NT2/D1 (cell line): ENCODE measurements at regions not wholly inside any gene's neighbourhood (a gene's known extent, or its start where the extent isn't known, plus 50 kb on each side); places are given as distances from the start of the nearest gene placed in this dataset.
"Not testable (repeated sequence)": the region's sequence is repeated elsewhere in the genome, so short reads cannot be mapped to it uniquely, and the experiment has no call there.

Experiments used
- DNase-seq: peaks from one replicate; pipeline ENCODE4 v3.0.0-alpha.2; 2011; ENCODE audit warnings: low read depth, low spot score
- H3K27me3 ChIP-seq: 2 replicates; pipeline ENCODE4 v1.6.0; 2011; ENCODE audit warnings: mild to moderate bottlenecking; ENCODE audit not compliant: insufficient read length, insufficient read depth
- H3K36me3 ChIP-seq: 2 replicates; pipeline ENCODE4 v1.6.1; 2011; ENCODE audit warnings: mild to moderate bottlenecking, low read length, mixed read lengths; ENCODE audit not compliant: insufficient read depth, insufficient read length
- H3K4me1 ChIP-seq: 2 replicates; pipeline ENCODE4 v1.5.1; 2011; ENCODE audit not compliant: insufficient read depth, insufficient read length
- H3K4me3 ChIP-seq: 2 replicates; pipeline ENCODE4 v1.5.1; 2011; ENCODE audit warnings: low read depth; ENCODE audit not compliant: insufficient read length
- H3K9ac ChIP-seq: 2 replicates; pipeline ENCODE4 v1.6.0; 2011; ENCODE audit warnings: low read depth; ENCODE audit not compliant: insufficient read length
- H3K9me3 ChIP-seq: 2 replicates; pipeline ENCODE4 v1.5.1; 2011; ENCODE audit warnings: mild to moderate bottlenecking, low read length; ENCODE audit not compliant: insufficient read depth
- SUZ12 ChIP-seq: IDR thresholded peaks from 2 replicates; pipeline ENCODE4 v1.6.1; 2011; ENCODE audit not compliant: insufficient read length, insufficient read depth; ENCODE audit errors: extremely low read depth
- YY1 ChIP-seq: IDR thresholded peaks from 2 replicates; pipeline ENCODE4 v1.6.1; 2011; ENCODE audit not compliant: insufficient read length, insufficient read depth
- ZNF274 ChIP-seq: IDR thresholded peaks from 2 replicates; pipeline ENCODE4 v1.6.1; 2011; ENCODE audit warnings: mild to moderate bottlenecking, low read depth, low read length

DNA sequence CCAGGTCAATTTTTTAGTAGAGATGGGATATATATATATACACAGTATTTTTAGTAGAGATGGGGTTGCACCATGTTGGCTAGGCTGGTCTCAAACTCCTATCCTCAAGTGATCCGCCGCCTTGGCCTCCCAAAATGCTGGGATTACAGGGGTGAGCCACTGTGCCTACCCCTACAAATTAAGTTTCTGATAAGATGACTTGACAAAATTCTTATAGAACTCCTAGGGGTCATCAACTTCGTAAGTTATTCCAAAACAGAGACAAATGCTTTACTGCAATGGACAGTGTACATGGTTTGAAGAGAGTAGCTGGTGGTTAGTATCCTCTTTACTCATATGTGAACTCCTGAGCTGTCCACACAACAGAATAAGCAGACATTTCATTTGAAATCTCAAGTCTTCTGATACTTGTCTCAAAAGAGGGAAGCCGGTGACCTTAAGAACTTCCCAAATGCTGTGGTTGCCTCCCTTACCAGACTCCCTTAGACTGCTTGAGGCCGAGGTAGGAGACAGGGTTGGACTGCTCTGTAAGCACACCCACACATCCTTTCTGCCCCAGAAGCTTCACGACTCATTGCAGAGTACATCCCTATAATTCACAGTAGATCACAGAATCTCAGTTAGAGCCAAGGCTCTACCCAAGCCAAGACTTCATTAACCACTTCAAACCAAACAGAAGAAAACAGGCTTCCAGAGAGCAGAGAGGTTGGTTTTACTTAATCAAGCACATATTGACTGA, 244.1 kb upstream of the IRF2BP2 start:
- no peaks in the 10 kb centered on the region for H3K27me3 ChIP-seq
- H3K9ac ChIP-seq: no peak overlapping the region
- H3K9me3 ChIP-seq: peaks cover 18% of the 10 kb centered on the region; the same call in 1 of the 2 replicates
- DNase-seq: no peak
- H3K4me1 ChIP-seq: peaks cover 15% of the 10 kb centered on the region
- no peak overlapping the region for H3K4me3 ChIP-seq
- H3K36me3 ChIP-seq: no peaks in the 10 kb centered on the region
- TF ChIP-seq YY1 (no peak), SUZ12 (no peak)

GRCh38 chr1:234852659-234853058, 242.7 kb upstream of the IRF2BP2 start:
- TF ChIP-seq SUZ12 (no peak), YY1 (no peak)
- H3K4me1 ChIP-seq: peaks cover 15% of the 10 kb centered on the region
- DNase-seq: no peak
- H3K9ac ChIP-seq: no peak overlapping the region
- no peaks in the 10 kb centered on the region for H3K36me3 ChIP-seq
- no peaks in the 10 kb centered on the region for H3K27me3 ChIP-seq
- no peak overlapping the region for H3K4me3 ChIP-seq
- H3K9me3 ChIP-seq: peaks cover 18% of the 10 kb centered on the region; the same call in 1 of the 2 replicates

DNA sequence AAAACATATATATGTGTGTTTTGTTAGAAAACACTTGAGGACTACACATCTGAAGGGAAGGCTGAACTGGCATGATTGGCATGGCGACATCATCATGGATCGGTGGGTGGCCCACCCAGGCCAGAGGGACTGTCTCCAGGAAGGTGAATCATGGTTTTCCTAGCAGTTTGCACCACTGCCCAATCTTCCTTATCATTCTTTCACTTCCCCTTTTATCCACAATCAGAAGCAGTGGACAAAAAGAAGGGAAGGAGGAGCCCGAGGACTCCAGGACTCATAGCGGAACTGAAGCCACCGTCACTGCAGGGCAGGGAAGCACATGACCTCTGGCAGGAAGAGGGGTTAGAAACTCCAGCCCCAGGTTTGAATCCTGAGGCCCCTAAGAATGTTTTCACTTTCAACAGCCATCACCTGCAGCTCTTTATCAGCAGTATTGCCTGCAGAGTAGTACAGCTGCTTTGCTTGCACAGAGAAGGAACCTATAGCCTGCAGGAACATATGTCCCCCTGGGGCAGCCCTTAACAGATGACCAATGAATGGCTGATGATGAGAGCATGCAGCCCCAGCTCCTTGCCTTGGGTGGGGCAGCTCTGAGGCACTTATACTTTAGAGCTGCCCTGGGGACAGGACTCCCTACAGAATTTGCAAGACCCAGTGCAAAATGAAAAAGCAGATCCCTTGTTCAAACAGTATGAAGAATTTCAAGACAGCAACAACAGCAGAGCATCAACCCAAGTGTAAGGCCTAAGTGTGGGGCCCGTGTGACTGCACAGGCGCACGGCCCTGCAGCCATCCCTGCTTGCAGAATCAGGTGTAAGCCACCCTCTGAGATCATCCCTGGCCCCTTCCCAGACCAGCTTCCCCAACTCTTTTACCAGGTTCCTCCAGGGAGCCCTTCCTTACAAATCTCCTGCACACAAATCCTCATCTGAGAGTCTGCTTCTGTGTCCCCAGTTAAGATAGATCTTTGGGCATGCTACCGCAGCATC, 241.8 kb upstream of the IRF2BP2 start:
- no peak for TF ChIP-seq SUZ12
- no peak for TF ChIP-seq YY1
- TF ChIP-seq ZNF274: no peak
- no peak overlapping the region for H3K9ac ChIP-seq
- peaks cover 15% of the 10 kb centered on the region for H3K4me1 ChIP-seq
- H3K36me3 ChIP-seq: no peaks in the 10 kb centered on the region
- no peak overlapping the region for H3K4me3 ChIP-seq
- DNase-seq: no peak
- H3K9me3 ChIP-seq: peaks cover 18% of the 10 kb centered on the region; the same call in 1 of the 2 replicates
- no peaks in the 10 kb centered on the region for H3K27me3 ChIP-seq

DNA sequence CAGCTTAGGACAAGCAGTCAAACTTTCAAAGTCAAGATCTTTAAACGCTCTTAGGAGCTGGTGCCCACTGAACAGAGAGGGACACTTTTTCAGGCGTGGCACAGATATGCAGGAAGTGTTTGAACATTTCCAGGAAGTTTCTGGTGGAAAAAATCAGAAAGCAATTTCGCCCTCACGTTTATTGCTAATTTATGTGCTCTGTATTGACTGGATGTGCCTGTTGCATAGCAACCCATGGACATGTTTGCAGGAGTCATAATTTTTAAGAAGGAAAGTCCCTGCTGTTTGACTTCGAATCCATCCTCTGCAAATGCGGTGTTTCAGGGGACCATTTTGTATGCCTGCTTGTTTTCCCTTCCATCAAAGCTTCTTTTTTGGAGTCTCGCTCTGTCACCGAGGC, 239.9 kb upstream of the IRF2BP2 start:
- Histone ChIP-seq H3K4me1 (peaks cover 12% of the 10 kb centered on the region), H3K27me3 (no peaks in the 10 kb centered on the region), H3K9ac (no peak overlapping the region), H3K9me3 (peaks cover 14% of the 10 kb centered on the region; the same call in 1 of the 2 replicates), H3K4me3 (no peak overlapping the region), H3K36me3 (no peaks in the 10 kb centered on the region)
- no peak for DNase-seq
- TF ChIP-seq ZNF274 (no peak), YY1 (no peak), SUZ12 (no peak)

GRCh38 chr1:234848972-234849649, 239.1 kb upstream of the IRF2BP2 start:
- Histone ChIP-seq H3K27me3 (no peaks in the 10 kb centered on the region), H3K4me1 (peaks cover 6% of the 10 kb centered on the region), H3K36me3 (no peaks in the 10 kb centered on the region), H3K9me3 (peaks cover 14% of the 10 kb centered on the region; the same call in 1 of the 2 replicates), H3K4me3 (no peak overlapping the region), H3K9ac (no peak overlapping the region)
- no peak for TF ChIP-seq SUZ12
- TF ChIP-seq ZNF274: no peak
- TF ChIP-seq YY1: no peak
- no peak for DNase-seq

DNA sequence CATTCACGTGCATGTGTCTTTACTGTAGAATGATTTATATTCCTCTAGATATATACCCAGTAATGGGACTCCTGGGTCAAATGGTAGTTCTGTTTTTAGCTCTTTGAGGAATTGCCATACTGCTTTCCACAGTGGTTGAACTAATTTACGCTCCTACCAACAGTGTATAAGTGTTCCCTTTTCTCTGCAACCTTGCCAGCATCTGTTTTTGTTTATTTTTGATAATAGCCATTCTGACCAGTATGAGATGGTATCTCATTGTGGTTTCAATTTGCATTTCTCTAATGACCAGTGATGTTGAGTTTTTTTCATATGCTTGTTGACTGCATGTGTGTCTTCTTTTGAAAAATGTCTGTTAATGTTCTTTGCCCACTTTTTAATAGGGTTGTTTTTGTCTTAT, 236.8 kb upstream of the IRF2BP2 start:
- not testable (repeated sequence) for H3K4me1 ChIP-seq, H3K36me3 ChIP-seq, H3K27me3 ChIP-seq, DNase-seq, H3K9ac ChIP-seq, H3K9me3 ChIP-seq, H3K4me3 ChIP-seq

DNA sequence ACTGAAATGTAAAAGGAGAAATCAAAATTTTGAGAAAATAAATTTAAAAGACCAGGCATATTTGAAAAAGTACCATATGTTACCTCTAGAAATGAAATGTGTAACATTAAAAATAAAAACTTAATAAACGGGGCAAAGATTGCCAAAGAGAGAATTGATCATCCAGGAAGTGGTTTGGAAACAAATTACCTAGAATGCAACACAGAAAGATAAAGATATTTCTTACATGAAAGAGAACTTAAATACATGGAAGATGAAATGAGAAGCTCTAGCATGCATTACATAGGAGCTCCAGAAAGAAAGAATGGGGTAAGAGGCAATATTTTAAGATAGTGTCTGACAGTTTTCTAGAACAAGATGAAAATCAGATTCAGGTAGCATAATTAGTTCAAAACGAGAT, 235.9 kb upstream of the IRF2BP2 start:
- Histone ChIP-seq H3K27me3 (no peaks in the 10 kb centered on the region), H3K9me3 (peaks cover 3% of the 10 kb centered on the region; the same call in 1 of the 2 replicates), H3K9ac (no peak overlapping the region), H3K4me3 (no peak overlapping the region), H3K36me3 (no peaks in the 10 kb centered on the region), H3K4me1 (no peaks in the 10 kb centered on the region)
- no peak for DNase-seq
- no peak for TF ChIP-seq YY1
- TF ChIP-seq ZNF274: no peak
- TF ChIP-seq SUZ12: no peak
